GM23248 (cell line): ENCODE measurements at regions not wholly inside any gene's neighbourhood (a gene's known extent, or its start where the extent isn't known, plus 50 kb on each side); places are given as distances from the start of the nearest gene placed in this dataset.
"Not testable (repeated sequence)": the region's sequence is repeated elsewhere in the genome, so short reads cannot be mapped to it uniquely, and the experiment has no call there.

ENCODE experiments used
- DNase-seq: peaks from one replicate; pipeline ENCODE4 v3.0.0-alpha.2; 2015
- H2AFZ ChIP-seq: fragments of 200-600 bp; sonication (generic); 2 replicates; pipeline ENCODE4 v1.6.1; 2016; ENCODE audit warnings: antibody characterized with exemption
- H3F3A ChIP-seq: fragments of 200-600 bp; sonication (generic); 2 replicates; pipeline ENCODE4 v1.6.1; 2016; ENCODE audit warnings: mild to moderate bottlenecking, antibody characterized with exemption, mixed run types; ENCODE audit not compliant: insufficient read depth
- H3K27ac ChIP-seq: fragments of 200-600 bp; sonication (generic); 2 replicates; pipeline ENCODE4 v1.5.1; 2016; ENCODE audit warnings: mild to moderate bottlenecking
- H3K27me3 ChIP-seq: fragments of 200-600 bp; sonication (generic); replicated peaks from 2 replicates; pipeline ENCODE4 v1.6.1; 2016; ENCODE audit warnings: mild to moderate bottlenecking; ENCODE audit not compliant: insufficient read depth
- H3K36me3 ChIP-seq: fragments of 200-600 bp; sonication (generic); 2 replicates; pipeline ENCODE4 v1.6.1; 2016; ENCODE audit warnings: low read depth, mild to moderate bottlenecking
- H3K4me1 ChIP-seq: fragments of 200-600 bp; sonication (generic); 2 replicates; pipeline ENCODE4 v1.6.1; 2016; ENCODE audit warnings: mild to moderate bottlenecking; ENCODE audit not compliant: insufficient read depth
- H3K4me2 ChIP-seq: fragments of 200-600 bp; sonication (generic); one replicate; pipeline ENCODE4 v1.6.1; 2016; ENCODE audit warnings: mild to moderate bottlenecking; ENCODE audit not compliant: unreplicated experiment
- H3K4me3 ChIP-seq: fragments of 200-600 bp; sonication (generic); 2 replicates; pipeline ENCODE4 v1.5.1; 2016; ENCODE audit warnings: mild to moderate bottlenecking
- H3K79me2 ChIP-seq: fragments of 200-600 bp; sonication (generic); 2 replicates; pipeline ENCODE4 v1.6.1; 2016; ENCODE audit warnings: mild to moderate bottlenecking; ENCODE audit not compliant: insufficient read depth
- H3K9ac ChIP-seq: fragments of 200-600 bp; sonication (generic); 2 replicates; pipeline ENCODE4 v1.6.1; 2016; ENCODE audit warnings: mild to moderate bottlenecking
- H3K9me2 ChIP-seq: fragments of 200-600 bp; sonication (generic); 2 replicates; pipeline ENCODE4 v1.6.1; 2016; ENCODE audit warnings: mixed run types, mild to moderate bottlenecking, moderate library complexity; ENCODE audit not compliant: insufficient read depth
- H3K9me3 ChIP-seq: fragments of 200-600 bp; sonication (generic); one replicate; pipeline ENCODE4 v1.6.1; 2017; ENCODE audit warnings: low read depth
- H4K20me1 ChIP-seq: fragments of 200-600 bp; sonication (generic); 2 replicates; pipeline ENCODE4 v1.6.0; 2016; ENCODE audit not compliant: insufficient read depth
- EZH2 ChIP-seq: fragments of 200-600 bp; sonication (generic); IDR thresholded peaks from 2 replicates; pipeline ENCODE4 v1.6.1; 2018; ENCODE audit warnings: antibody characterized with exemption, mild to moderate bottlenecking; ENCODE audit not compliant: insufficient read depth, poor library complexity, severe bottlenecking
- EZH2phosphoT487 ChIP-seq: fragments of 200-600 bp; sonication (generic); IDR thresholded peaks from 2 replicates; pipeline ENCODE4 v1.6.1; 2018; ENCODE audit warnings: antibody characterized with exemption, moderate library complexity, mild to moderate bottlenecking, low read depth; ENCODE audit not compliant: insufficient read depth
- whole genome bisulfite sequencing, 2 experiments: methylation state at CpG; one replicate each; pipeline ENCODE4 v1.1.6; 2015 to 2017; ENCODE audit warnings: low lambda C conversion rate in 2 of 2, low coverage in 1 of 2; ENCODE audit errors: missing lambda C conversion rate in 2 of 2; 5-methylcytosine and 5-hydroxymethylcytosine counted together
- in situ Hi-C: fragments of 300-500 bp; cut with MboI; formaldehyde crosslinking; loops from 2 replicates; pipeline ENCODE4 v1.15.0; 2020

DNA sequence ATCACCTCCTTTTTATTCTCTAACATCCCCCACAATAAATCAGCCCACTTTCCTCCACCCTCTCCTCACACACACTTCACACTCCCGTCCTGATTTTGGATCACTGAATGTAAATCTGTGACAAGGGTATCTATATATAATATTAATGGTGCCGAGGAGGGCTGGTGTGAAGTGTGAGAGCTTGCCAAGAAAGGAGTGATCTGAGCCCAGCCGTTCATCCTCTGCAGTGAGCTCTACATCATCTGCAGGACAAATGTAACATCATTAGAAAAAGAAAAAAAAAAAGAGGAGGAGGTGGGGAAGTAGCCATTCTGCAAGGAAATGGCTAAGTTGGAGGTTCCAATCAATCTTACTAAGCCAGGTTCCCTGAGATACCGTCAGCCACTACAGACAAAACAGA, 291.7 kb upstream of the RRP15 start:
- no peaks in the 10 kb centered on the region for H3F3A ChIP-seq
- H3K9ac ChIP-seq, result no peak overlapping the region
- H3K4me2 ChIP-seq, result no peak overlapping the region
- H3K9me2 ChIP-seq, result no peaks in the 10 kb centered on the region
- H3K4me3 ChIP-seq, result no peak overlapping the region
- no peak overlapping the region for H3K27ac ChIP-seq
- in situ Hi-C loops, result no loop called here
- DNase-seq, result no peak
- no peak overlapping the region for H2AFZ ChIP-seq
- no peaks in the 10 kb centered on the region for H3K36me3 ChIP-seq
- H4K20me1 ChIP-seq, result no peaks in the 10 kb centered on the region
- WGBS, 2 experiments, result 1 to 4% methylated on average over 4 of the region's 4 CpGs
- no peaks in the 10 kb centered on the region for H3K27me3 ChIP-seq
- H3K4me1 ChIP-seq, result no peaks in the 10 kb centered on the region
- TF ChIP-seq EZH2phosphoT487, result no peak
- TF ChIP-seq EZH2, result no peak
- no peaks in the 10 kb centered on the region for H3K9me3 ChIP-seq
- no peaks in the 10 kb centered on the region for H3K79me2 ChIP-seq

DNA sequence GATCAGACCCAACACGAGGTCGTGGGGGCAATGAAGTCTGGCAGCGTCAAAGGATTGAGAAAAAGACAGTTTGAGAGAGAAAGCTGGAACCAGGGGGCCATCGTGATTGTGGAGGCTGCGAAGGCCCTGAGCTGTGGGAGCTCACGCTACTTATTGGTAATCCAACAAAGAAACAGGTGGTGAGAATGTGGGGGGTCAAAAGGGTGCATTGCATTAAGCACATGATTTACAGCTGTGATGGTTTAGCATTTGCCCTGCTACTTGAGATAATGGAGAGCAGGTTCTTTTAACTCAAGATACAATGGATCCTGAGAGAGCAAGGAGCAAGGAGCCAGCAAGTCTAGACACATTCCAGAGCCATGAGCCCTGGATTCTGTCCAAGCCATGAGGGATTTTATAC, 276.8 kb upstream of the RRP15 start:
- H3K27me3 ChIP-seq, H3K4me2 ChIP-seq, H3K9me2 ChIP-seq, H3K9ac ChIP-seq, in situ Hi-C loops, H2AFZ ChIP-seq, H3K27ac ChIP-seq, H4K20me1 ChIP-seq, DNase-seq, H3K79me2 ChIP-seq, H3F3A ChIP-seq, H3K9me3 ChIP-seq, H3K4me3 ChIP-seq, H3K4me1 ChIP-seq, H3K36me3 ChIP-seq: not testable (repeated sequence)
- 7 to 21% methylated on average over 6 of the region's 6 CpGs for WGBS, 2 experiments

DNA sequence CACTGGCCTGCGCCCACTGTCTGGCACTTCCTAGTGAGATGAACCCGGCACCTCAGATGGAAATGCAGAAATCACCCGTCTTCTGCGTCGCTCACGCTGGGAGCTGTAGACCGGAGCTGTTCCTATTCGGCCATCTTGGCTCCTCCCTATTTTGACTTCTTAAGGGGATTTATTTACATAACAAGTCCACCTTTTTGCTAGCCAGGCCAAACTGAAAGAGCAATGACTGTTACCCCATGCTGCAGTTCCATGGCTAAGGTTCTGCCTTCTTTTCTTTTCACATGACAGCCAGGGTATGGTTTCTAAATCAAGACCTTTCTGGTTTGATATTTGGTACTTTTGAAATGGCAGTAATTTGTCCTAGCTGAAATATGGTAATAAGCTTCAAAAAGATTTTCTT, 270.0 kb upstream of the RRP15 start:
- H3K27ac ChIP-seq, H3K9ac ChIP-seq, H3K9me3 ChIP-seq, H3K27me3 ChIP-seq, H3K4me3 ChIP-seq, H3F3A ChIP-seq, H3K4me1 ChIP-seq, H3K9me2 ChIP-seq, DNase-seq, H4K20me1 ChIP-seq, in situ Hi-C loops, H3K36me3 ChIP-seq, H2AFZ ChIP-seq, H3K4me2 ChIP-seq, H3K79me2 ChIP-seq: not testable (repeated sequence)
- WGBS, 2 experiments, result no CpG with 5 or more reads among the region's 8 CpGs

DNA sequence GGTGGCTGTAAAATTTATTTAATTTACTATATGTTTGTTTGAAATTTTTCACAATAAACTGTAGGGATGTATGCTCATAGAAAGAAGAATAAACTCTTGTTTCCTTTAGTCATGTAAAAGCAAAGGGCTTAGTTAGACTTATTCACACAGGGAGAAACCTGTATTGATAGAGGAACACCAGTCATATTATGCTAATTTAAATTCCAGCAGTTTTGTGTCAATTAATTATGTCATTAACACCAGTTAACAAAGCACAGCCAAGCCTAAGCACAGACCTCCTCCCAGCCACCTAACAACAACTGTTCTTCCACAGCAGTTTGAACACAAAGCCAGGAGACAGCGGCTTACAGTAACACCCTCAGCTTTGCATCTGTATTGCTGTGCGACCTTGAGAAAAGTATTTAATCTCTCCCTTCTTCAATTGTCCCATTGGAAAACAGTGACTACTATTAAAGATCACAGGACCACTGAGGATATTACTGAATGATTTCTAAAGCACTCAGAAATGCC, 260.8 kb upstream of the RRP15 start:
- no peak overlapping the region for H3K27ac ChIP-seq

DNA sequence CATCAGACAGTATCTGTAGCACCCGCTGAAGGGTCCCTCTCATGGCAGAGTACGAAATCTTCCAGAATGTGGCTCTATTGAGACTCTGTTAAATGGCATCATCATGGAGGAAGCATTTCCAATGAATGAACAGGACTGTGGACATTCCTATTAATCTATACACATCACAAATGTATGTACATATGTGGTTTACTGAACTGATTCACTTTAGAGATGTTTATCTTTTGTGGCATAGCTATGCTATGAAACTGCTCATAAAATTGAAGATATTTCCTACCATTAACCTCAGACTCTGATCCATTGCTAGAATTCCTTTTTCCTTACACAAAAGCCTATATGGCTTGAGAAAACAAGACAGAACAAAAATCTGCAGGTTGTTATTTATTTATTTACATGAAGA, 259.6 kb upstream of the RRP15 start:
- Histone ChIP-seq H3K9ac (no peak overlapping the region), H4K20me1 (no peaks in the 10 kb centered on the region), H3K36me3 (no peaks in the 10 kb centered on the region), H3K79me2 (no peaks in the 10 kb centered on the region), H3K4me2 (no peak overlapping the region), H3K9me3 (no peaks in the 10 kb centered on the region), H3K27ac (no peak overlapping the region), H2AFZ (no peak overlapping the region), H3K4me1 (no peaks in the 10 kb centered on the region), H3K4me3 (no peak overlapping the region), H3K27me3 (no peaks in the 10 kb centered on the region), H3K9me2 (no peaks in the 10 kb centered on the region), H3F3A (no peaks in the 10 kb centered on the region)
- 33% methylated on average over 2 of the region's 2 CpGs for WGBS, 2 experiments
- TF ChIP-seq EZH2, result no peak
- TF ChIP-seq EZH2phosphoT487, result no peak
- peak; percentile 17 for DNase-seq
- in situ Hi-C loops, result no loop called here

More for the DNA sequence above, 260.8 kb upstream of the RRP15 start:
- DNase-seq, result no peak
- no peaks in the 10 kb centered on the region for H3F3A ChIP-seq
- no peaks in the 10 kb centered on the region for H4K20me1 ChIP-seq
- TF ChIP-seq EZH2phosphoT487 (no peak), EZH2 (no peak)
- H3K79me2 ChIP-seq, result no peaks in the 10 kb centered on the region
- no peaks in the 10 kb centered on the region for H3K4me1 ChIP-seq
- H3K4me3 ChIP-seq, result no peak overlapping the region
- in situ Hi-C loops, result no loop called here
- no peaks in the 10 kb centered on the region for H3K9me2 ChIP-seq
- no peaks in the 10 kb centered on the region for H3K9me3 ChIP-seq
- H3K9ac ChIP-seq, result no peak overlapping the region
- H3K27me3 ChIP-seq, result no peaks in the 10 kb centered on the region
- WGBS, 2 experiments, result 24 to 52% methylated on average over 2 of the region's 2 CpGs
- H3K4me2 ChIP-seq, result no peak overlapping the region
- no peak overlapping the region for H2AFZ ChIP-seq
- H3K36me3 ChIP-seq, result no peaks in the 10 kb centered on the region
